ENCODE measurements at regions not wholly inside any gene's neighbourhood (a gene's known extent, or its start where the extent isn't known, plus 50 kb on each side); places are given as distances from the start of the nearest gene placed in this dataset.
A peak's percentile ranks its signal among the peaks of the same experiment; 100 is the strongest.

- DNase-seq (ENCODE audit: low read depth in 1 of 2, low spot score in 2 of 2): peak in 1 of 2 experiments; percentile 55
- 40% methylated on average over 39 of the region's 80 CpGs; no CpG with 5 or more reads in 1 of the 2 experiments for WGBS, 2 experiments (ENCODE audit: extremely low coverage in 1 of 2, insufficient coverage in 1 of 2, insufficient read length in 1 of 2, insufficient replicate concordance in 2 of 2, low coverage in 1 of 2, low lambda C conversion rate in 2 of 2, missing lambda C conversion rate in 1 of 2)
- no peaks in the 10 kb centered on the region; a peak in 1 of 8 replicates for H3K36me3 ChIP-seq (ENCODE audit: control insufficient read depth in 2 of 4, insufficient read depth in 4 of 4, low read length in 3 of 4)
Measured at GRCh38 chr15:20294651-20295237, 246.9 kb downstream of the GOLGA6L6 start.

More at GRCh38 chr15:20294651-20295237, 246.9 kb downstream of the GOLGA6L6 start:
- peaks cover 1 to 8% (median 4%) of the 10 kb centered on the region in 4 experiments; a peak in 3 of 7 replicates for H3K27me3 ChIP-seq (replicated peaks in 1 of 4; ENCODE audit: control insufficient read depth in 3 of 4, extremely low read depth in 1 of 4, insufficient read depth in 3 of 4, low read length in 3 of 4)
- H2AK5ac ChIP-seq (ENCODE audit: low read depth, low read length): no peak overlapping the region
- no peaks in the 10 kb centered on the region for H4K20me1 ChIP-seq (replicated peaks in 1 of 2; ENCODE audit: control insufficient read depth in 1 of 2, insufficient read depth in 2 of 2, low read length in 2 of 2)
- H3K9me3 ChIP-seq (ENCODE audit: insufficient read depth in 2 of 2, low read depth in 1 of 2, low read length in 1 of 2): peaks cover 7 to 33% of the 10 kb centered on the region in 2 experiments
- H3K23ac ChIP-seq (ENCODE audit: insufficient read length): no peak overlapping the region
- H3K4me2 ChIP-seq (ENCODE audit: insufficient read depth in 1 of 2, low read depth in 2 of 2, low read length in 2 of 2): peak overlapping the region; percentile 18 to 40; a peak in 2 of 4 replicates
- no peak overlapping the region for H3K18ac ChIP-seq (ENCODE audit: extremely low read depth, low read length)
- H3K79me2 ChIP-seq (ENCODE audit: control insufficient read depth in 1 of 2, insufficient read depth in 2 of 2, low read length in 2 of 2): no peaks in the 10 kb centered on the region
- H2AFZ ChIP-seq (ENCODE audit: low read length): no peak overlapping the region
- peak overlapping the region in 1 of 4 experiments; percentile 48; a peak in 3 of 8 replicates for H3K4me3 ChIP-seq (ENCODE audit: extremely low read depth in 1 of 4, insufficient read depth in 2 of 4, low read depth in 3 of 4, low read length in 4 of 4)
- no peaks in the 10 kb centered on the region for H3K4me1 ChIP-seq (replicated peaks in 1 of 4; ENCODE audit: control insufficient read depth in 3 of 4, insufficient read depth in 4 of 4, low read length in 3 of 4)
- ChIA-PET POLR2A (ENCODE audit: partially characterized antibody) (no interaction called here), CTCF (ENCODE audit: partially characterized antibody) (no interaction called here)
- TF ChIP-seq POLR2AphosphoS5 (IDR thresholded peaks at IDR 0.05; ENCODE audit: low read depth, low read length) (no peak), BCL11A (IDR thresholded peaks at IDR 0.05; ENCODE audit: low read depth in 2 of 2, low read length in 2 of 2) (no peak), EP300 (IDR thresholded peaks at IDR 0.05; ENCODE audit: borderline replicate concordance in 1 of 2, low read depth in 2 of 2, low read length in 2 of 2) (peak in 1 of 2 experiments; percentile 97; a peak in 1 of 3 replicates)
- no peak overlapping the region for H3K27ac ChIP-seq (ENCODE audit: low read depth, low read length)
- FAIRE-seq: no peak
- no peak overlapping the region for H2BK120ac ChIP-seq (replicated peaks; ENCODE audit: low read depth, low read length)
- no peak overlapping the region for H3K56ac ChIP-seq (replicated peaks; ENCODE audit: insufficient read length, low read depth, low read length)
- no peak overlapping the region for H2BK20ac ChIP-seq (ENCODE audit: low read length)
- H2BK5ac ChIP-seq (ENCODE audit: low read depth, low read length): no peak overlapping the region
- H2BK15ac ChIP-seq (ENCODE audit: low read length): no peak overlapping the region
- no peak overlapping the region for H2BK12ac ChIP-seq (ENCODE audit: low read depth, low read length)
- H4K8ac ChIP-seq (ENCODE audit: extremely low read depth, insufficient read depth, low read length): no peak overlapping the region
- H3K9ac ChIP-seq (replicated peaks in 1 of 4; ENCODE audit: extremely low read depth in 1 of 4, low read depth in 3 of 4, low read length in 3 of 4): no peak overlapping the region
- H3K79me1 ChIP-seq (ENCODE audit: low read depth, low read length): no peaks in the 10 kb centered on the region
- no peak overlapping the region for H3K14ac ChIP-seq (ENCODE audit: insufficient read length)
- no peak overlapping the region for H4K91ac ChIP-seq (replicated peaks; ENCODE audit: insufficient read length, low read length)
- no peaks in the 10 kb centered on the region; the same call in 1 of the 2 replicates for H3K23me2 ChIP-seq (ENCODE audit: low read depth, low read length)
- no peak overlapping the region for H3K4ac ChIP-seq (replicated peaks; ENCODE audit: insufficient read length, low read depth, low read length)
- H4K5ac ChIP-seq (ENCODE audit: insufficient read length, low read depth, low read length): no peak overlapping the region
